ENCODE measurements at regions not wholly inside any gene's neighbourhood (a gene's known extent, or its start where the extent isn't known, plus 50 kb on each side); places are given as distances from the start of the nearest gene placed in this dataset.
"Not testable (repeated sequence)": the region's sequence is repeated elsewhere in the genome, so short reads cannot be mapped to it uniquely, and the experiment has no call there.

DNA sequence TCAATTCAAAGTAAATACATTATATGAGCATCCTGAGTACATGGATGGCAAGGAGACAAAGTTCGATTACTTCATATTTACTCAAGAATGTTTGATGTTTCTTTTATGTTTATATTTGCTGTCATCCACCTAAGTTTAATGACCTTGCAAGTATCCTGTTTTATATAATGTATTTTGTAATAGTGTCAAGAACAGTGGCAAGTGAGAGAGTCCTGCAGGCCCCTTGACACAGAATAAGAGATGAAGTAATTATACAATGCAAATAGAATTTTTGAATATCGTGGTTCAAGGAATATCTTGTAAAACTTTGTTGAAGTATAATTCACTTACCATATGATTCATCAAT, 68.8 kb upstream of the UGT2A3 start:
- TF ChIP-seq, protein P1, sequence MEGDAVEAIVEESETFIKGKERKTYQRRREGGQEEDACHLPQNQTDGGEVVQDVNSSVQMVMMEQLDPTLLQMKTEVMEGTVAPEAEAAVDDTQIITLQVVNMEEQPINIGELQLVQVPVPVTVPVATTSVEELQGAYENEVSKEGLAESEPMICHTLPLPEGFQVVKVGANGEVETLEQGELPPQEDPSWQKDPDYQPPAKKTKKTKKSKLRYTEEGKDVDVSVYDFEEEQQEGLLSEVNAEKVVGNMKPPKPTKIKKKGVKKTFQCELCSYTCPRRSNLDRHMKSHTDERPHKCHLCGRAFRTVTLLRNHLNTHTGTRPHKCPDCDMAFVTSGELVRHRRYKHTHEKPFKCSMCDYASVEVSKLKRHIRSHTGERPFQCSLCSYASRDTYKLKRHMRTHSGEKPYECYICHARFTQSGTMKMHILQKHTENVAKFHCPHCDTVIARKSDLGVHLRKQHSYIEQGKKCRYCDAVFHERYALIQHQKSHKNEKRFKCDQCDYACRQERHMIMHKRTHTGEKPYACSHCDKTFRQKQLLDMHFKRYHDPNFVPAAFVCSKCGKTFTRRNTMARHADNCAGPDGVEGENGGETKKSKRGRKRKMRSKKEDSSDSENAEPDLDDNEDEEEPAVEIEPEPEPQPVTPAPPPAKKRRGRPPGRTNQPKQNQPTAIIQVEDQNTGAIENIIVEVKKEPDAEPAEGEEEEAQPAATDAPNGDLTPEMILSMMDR (IDR thresholded peaks at IDR 0.05; ENCODE audit: low read depth, low read length) = not testable (repeated sequence)
- TF ChIP-seq EZH2phosphoT487 (IDR thresholded peaks at IDR 0.05; ENCODE audit: low read depth) = not testable (repeated sequence)
